ENCODE measurements at regions not wholly inside any gene's neighbourhood (a gene's known extent, or its start where the extent isn't known, plus 50 kb on each side); places are given as distances from the start of the nearest gene placed in this dataset.

DNA sequence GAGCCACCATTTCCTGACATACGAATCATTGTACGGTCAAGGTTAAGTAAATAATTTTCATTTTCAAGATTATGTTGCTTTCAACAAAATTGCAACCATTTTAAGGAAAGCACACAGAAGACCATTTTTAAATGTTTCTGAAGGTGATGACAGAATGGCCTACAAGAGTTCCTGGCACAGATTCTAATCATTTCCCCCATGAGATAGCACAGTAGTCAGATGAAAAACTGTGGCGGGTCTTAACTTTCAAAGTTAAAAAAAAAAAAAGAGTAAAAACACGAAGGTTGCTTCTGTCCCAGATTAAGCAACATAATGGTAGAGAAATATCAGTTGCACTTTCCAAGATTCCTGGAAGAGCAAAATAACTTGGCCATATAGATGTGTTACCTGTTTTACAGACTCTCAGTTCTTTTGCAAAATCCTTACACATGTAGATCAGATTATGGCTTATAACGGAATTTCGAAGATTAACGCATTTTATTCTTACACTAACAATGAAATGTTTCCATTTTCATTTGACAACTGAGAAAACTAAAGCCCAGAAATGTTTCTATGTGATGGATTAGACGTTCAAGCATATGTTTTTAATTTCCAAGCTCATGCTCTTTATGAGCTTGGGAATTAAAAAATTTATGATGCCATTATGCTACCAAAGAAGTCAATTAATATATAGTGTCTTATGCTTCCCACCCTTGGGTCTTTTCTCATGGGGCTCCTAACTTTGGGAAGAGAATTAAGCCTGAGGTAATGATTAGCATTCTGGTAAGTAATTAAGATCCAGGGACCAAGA is 335.1 kb upstream of the CLNK start:
- Histone ChIP-seq H3K9me3 (no peaks in the 10 kb centered on the region), H3K27me3 (no peaks in the 10 kb centered on the region), H3K36me3 (no peaks in the 10 kb centered on the region), H3K4me1 (no peaks in the 10 kb centered on the region), H3K27ac (replicated peaks in 1 of 4) (no peak overlapping the region), H3K4me3 (no peak overlapping the region)
- 61% methylated on average over 8 of the region's 8 CpGs for WGBS
- intact Hi-C loops (cut with DNase I), result no loop called here
- no peak for DNase-seq (ENCODE audit: extremely low spot score)
- TF ChIP-seq POLR2A (IDR thresholded peaks at IDR 0.05; ENCODE audit: low read depth), result no peak

GRCh38 chr4:11014199-11014598 is 329.6 kb upstream of the CLNK start:
- intact Hi-C loops (cut with DNase I), result no loop called here
- peak; percentile 70 for DNase-seq (ENCODE audit: extremely low spot score)
- Histone ChIP-seq H3K36me3 (no peaks in the 10 kb centered on the region), H3K4me3 (no peak overlapping the region), H3K9me3 (no peaks in the 10 kb centered on the region), H3K27ac (replicated peaks in 1 of 4) (no peak overlapping the region), H3K4me1 (no peaks in the 10 kb centered on the region), H3K27me3 (no peaks in the 10 kb centered on the region)
- TF ChIP-seq EP300 (IDR thresholded peaks at IDR 0.05), result no peak
- no peak for TF ChIP-seq POLR2AphosphoS5 (IDR thresholded peaks at IDR 0.05)
- no peak for TF ChIP-seq POLR2A (IDR thresholded peaks at IDR 0.05; ENCODE audit: low read depth)
- no peak for TF ChIP-seq CTCF (IDR thresholded peaks at IDR 0.05)

GRCh38 chr4:11013094-11013664 is 328.6 kb upstream of the CLNK start:
- intact Hi-C loops (cut with DNase I), result no loop called here
- WGBS, result 75% methylated on average over 3 of the region's 3 CpGs
- TF ChIP-seq CTCF (IDR thresholded peaks at IDR 0.05), result no peak
- no peak for TF ChIP-seq POLR2AphosphoS5 (IDR thresholded peaks at IDR 0.05)
- no peak for TF ChIP-seq POLR2A (IDR thresholded peaks at IDR 0.05; ENCODE audit: low read depth)
- TF ChIP-seq EP300 (IDR thresholded peaks at IDR 0.05), result no peak

GRCh38 chr4:11011249-11011648 is 326.7 kb upstream of the CLNK start:
- DNase-seq (ENCODE audit: extremely low spot score), result peak; percentile 70
- no peaks in the 10 kb centered on the region for H3K27me3 ChIP-seq
- no peak overlapping the region for H3K4me3 ChIP-seq
- intact Hi-C loops (cut with DNase I), result no loop called here
- no peaks in the 10 kb centered on the region for H3K36me3 ChIP-seq
- H3K4me1 ChIP-seq, result no peaks in the 10 kb centered on the region
- H3K9me3 ChIP-seq, result peaks cover 0 to 11% (median 3%) of the 10 kb centered on the region in 4 donors
- no peak overlapping the region for H3K27ac ChIP-seq (replicated peaks in 1 of 4)
- TF ChIP-seq POLR2A (IDR thresholded peaks at IDR 0.05; ENCODE audit: low read depth), result no peak
- TF ChIP-seq POLR2AphosphoS5 (IDR thresholded peaks at IDR 0.05), result no peak
- TF ChIP-seq CTCF (IDR thresholded peaks at IDR 0.05), result no peak
- no peak for TF ChIP-seq EP300 (IDR thresholded peaks at IDR 0.05)
- 91% methylated on average over 3 of the region's 3 CpGs for WGBS

More at GRCh38 chr4:11013094-11013664, 328.6 kb upstream of the CLNK start:
- Histone ChIP-seq H3K27me3 (no peaks in the 10 kb centered on the region), H3K9me3 (peaks cover 0 to 7% (median 3%) of the 10 kb centered on the region in 4 donors), H3K4me3 (no peak overlapping the region), H3K4me1 (no peaks in the 10 kb centered on the region), H3K36me3 (no peaks in the 10 kb centered on the region), H3K27ac (replicated peaks in 1 of 4) (no peak overlapping the region)
- peak; percentile 53 for DNase-seq (ENCODE audit: extremely low spot score)

- 90% methylated on average over 2 of the region's 2 CpGs for WGBS
- DNase-seq (ENCODE audit: extremely low spot score), result no peak
- Histone ChIP-seq H3K27ac (replicated peaks in 1 of 4) (no peak overlapping the region), H3K9me3 (peaks cover 0 to 11% (median 3%) of the 10 kb centered on the region in 4 donors), H3K4me3 (no peak overlapping the region), H3K4me1 (no peaks in the 10 kb centered on the region), H3K27me3 (no peaks in the 10 kb centered on the region), H3K36me3 (no peaks in the 10 kb centered on the region)
- no peak for TF ChIP-seq CTCF (IDR thresholded peaks at IDR 0.05)
- intact Hi-C loops (cut with DNase I), result no loop called here
These were observed 326.1 kb upstream of the CLNK start for GRCh38 chr4:11010624-11011023.
